GM18867 (cell line): ENCODE measurements at regions not wholly inside any gene's neighbourhood (a gene's known extent, or its start where the extent isn't known, plus 50 kb on each side); places are given as distances from the start of the nearest gene placed in this dataset.
"Not testable (repeated sequence)": the region's sequence is repeated elsewhere in the genome, so short reads cannot be mapped to it uniquely, and the experiment has no call there.

ENCODE experiments used
- ATAC-seq: cut with Tn5 transposase; IDR thresholded peaks from one replicate; pipeline ENCODE4 v1.9.1; 2021; ENCODE audit warnings: mild to moderate bottlenecking, moderate library complexity; ENCODE audit not compliant: unreplicated experiment

GRCh38 chr17:53496356-53496755 is 326.4 kb upstream of the KIF2B start:
- ATAC-seq, result no peak

GRCh38 chr17:53492532-53492931 is 330.2 kb upstream of the KIF2B start:
- no peak for ATAC-seq

- ATAC-seq, result no peak
Measured at GRCh38 chr17:53490447-53490968, 332.2 kb upstream of the KIF2B start.

- ATAC-seq, result no peak
Measured at GRCh38 chr17:53483704-53484103, 339.0 kb upstream of the KIF2B start.

- no peak for ATAC-seq
Measured at GRCh38 chr17:53475002-53475401, 347.7 kb upstream of the KIF2B start.

- no peak for ATAC-seq
Measured at GRCh38 chr17:53472586-53472985, 350.1 kb upstream of the KIF2B start.

- no peak for ATAC-seq
Measured at GRCh38 chr17:53471514-53471913, 351.2 kb upstream of the KIF2B start.

- no peak for ATAC-seq
Measured at GRCh38 chr17:53470626-53471025, 352.1 kb upstream of the KIF2B start.

GRCh38 chr17:53466733-53467132 is 356.0 kb upstream of the KIF2B start:
- ATAC-seq, result no peak

- not testable (repeated sequence) for ATAC-seq
Measured at GRCh38 chr17:53464396-53464795, 358.3 kb upstream of the KIF2B start.

- ATAC-seq, result no peak
Measured at GRCh38 chr17:53463363-53463762, 359.4 kb upstream of the KIF2B start.

GRCh38 chr17:53462393-53462811 is 360.3 kb upstream of the KIF2B start:
- ATAC-seq, result no peak

- not testable (repeated sequence) for ATAC-seq
Measured at GRCh38 chr17:53455943-53456342, 366.8 kb upstream of the KIF2B start.

- no peak for ATAC-seq
Measured at GRCh38 chr17:53454337-53454736, 368.4 kb upstream of the KIF2B start.

GRCh38 chr17:53449324-53449723 is 373.4 kb upstream of the KIF2B start:
- ATAC-seq, result no peak

- ATAC-seq, result no peak
Measured at GRCh38 chr17:53428913-53429312, 393.8 kb upstream of the KIF2B start.

GRCh38 chr17:53426505-53426904 is 396.2 kb upstream of the KIF2B start:
- no peak for ATAC-seq

- ATAC-seq, result no peak
Measured at GRCh38 chr17:53420035-53420641, 402.6 kb upstream of the KIF2B start.

GRCh38 chr17:53409588-53409987 is 413.1 kb upstream of the KIF2B start:
- ATAC-seq, result no peak

GRCh38 chr17:53406907-53407306 is 415.8 kb upstream of the KIF2B start:
- no peak for ATAC-seq

- ATAC-seq, result no peak
Measured at GRCh38 chr17:53391197-53391596, 431.5 kb upstream of the KIF2B start.

GRCh38 chr17:53390575-53390974 is 432.2 kb upstream of the KIF2B start:
- ATAC-seq, result no peak

- no peak for ATAC-seq
Measured at GRCh38 chr17:53387745-53388144, 435.0 kb upstream of the KIF2B start.
